Transverse colon (tissue), 4 donors: ENCODE measurements at regions not wholly inside any gene's neighbourhood (a gene's known extent, or its start where the extent isn't known, plus 50 kb on each side); places are given as distances from the start of the nearest gene placed in this dataset.

Experiments used
- EP300 ChIP-seq: sonication (generic); formaldehyde crosslinking; IDR thresholded peaks from one replicate; pipeline ENCODE4 v1.6.1; 2017; ENCODE audit warnings: antibody characterized with exemption, low read depth
- POLR2A ChIP-seq: fragments of 450-650 bp; IDR thresholded peaks from one replicate; pipeline ENCODE4 v1.6.1; 2016; ENCODE audit warnings: antibody characterized with exemption, mild to moderate bottlenecking, moderate library complexity
- POLR2AphosphoS5 ChIP-seq, 3 donors: sonication (generic); formaldehyde crosslinking; IDR thresholded peaks; one replicate each; pipeline ENCODE4 v1.6.1; 2016; ENCODE audit warnings: antibody characterized with exemption in 3 of 3
- TF ChIP-seq, protein P1 (sequence below), 5 experiments: fragments of 200-600 bp in 3 of 5; fragments of 450-650 bp in 2 of 5; sonication (generic) in 3 of 5; IDR thresholded peaks; 1 replicate in 2 of 5; 2 replicates in 3 of 5; pipeline ENCODE4 v1.5.1; 2016 to 2017; ENCODE audit warnings: antibody characterized with exemption in 5 of 5, inconsistent platforms in 3 of 5, mild to moderate bottlenecking in 2 of 5, moderate library complexity in 1 of 5

DNA sequence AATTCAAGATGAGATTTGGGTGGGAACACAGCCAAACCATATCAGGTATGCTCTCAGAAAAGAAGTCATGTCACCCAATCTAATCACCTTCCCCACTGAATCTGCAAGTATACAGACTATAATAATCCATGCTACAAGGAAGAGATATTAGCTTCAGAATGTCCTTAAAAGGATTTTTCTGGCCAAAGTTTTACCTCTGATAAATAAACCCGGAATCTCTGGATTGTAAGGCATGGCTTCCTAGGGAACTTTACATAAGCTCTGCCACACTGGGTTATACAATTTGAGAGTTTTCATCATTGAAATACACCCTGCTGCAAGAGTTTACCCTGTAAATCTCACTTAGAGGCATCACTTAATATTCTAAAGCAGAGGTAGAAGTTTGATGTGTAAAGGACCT, 330.5 kb upstream of the KCNMB2 start:
- TF ChIP-seq, protein P1, sequence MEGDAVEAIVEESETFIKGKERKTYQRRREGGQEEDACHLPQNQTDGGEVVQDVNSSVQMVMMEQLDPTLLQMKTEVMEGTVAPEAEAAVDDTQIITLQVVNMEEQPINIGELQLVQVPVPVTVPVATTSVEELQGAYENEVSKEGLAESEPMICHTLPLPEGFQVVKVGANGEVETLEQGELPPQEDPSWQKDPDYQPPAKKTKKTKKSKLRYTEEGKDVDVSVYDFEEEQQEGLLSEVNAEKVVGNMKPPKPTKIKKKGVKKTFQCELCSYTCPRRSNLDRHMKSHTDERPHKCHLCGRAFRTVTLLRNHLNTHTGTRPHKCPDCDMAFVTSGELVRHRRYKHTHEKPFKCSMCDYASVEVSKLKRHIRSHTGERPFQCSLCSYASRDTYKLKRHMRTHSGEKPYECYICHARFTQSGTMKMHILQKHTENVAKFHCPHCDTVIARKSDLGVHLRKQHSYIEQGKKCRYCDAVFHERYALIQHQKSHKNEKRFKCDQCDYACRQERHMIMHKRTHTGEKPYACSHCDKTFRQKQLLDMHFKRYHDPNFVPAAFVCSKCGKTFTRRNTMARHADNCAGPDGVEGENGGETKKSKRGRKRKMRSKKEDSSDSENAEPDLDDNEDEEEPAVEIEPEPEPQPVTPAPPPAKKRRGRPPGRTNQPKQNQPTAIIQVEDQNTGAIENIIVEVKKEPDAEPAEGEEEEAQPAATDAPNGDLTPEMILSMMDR (IDR thresholded peaks at IDR 0.05): no peak
- TF ChIP-seq EP300 (no peak), POLR2AphosphoS5 (IDR thresholded peaks at IDR 0.05) (no peak), POLR2A (no peak)
